ENCODE measurements at regions not wholly inside any gene's neighbourhood (a gene's known extent, or its start where the extent isn't known, plus 50 kb on each side); places are given as distances from the start of the nearest gene placed in this dataset.

GRCh38 chr20:48300529-48300928 lies 515.2 kb upstream of the SULF2 start:
- DNase-seq (ENCODE audit: low spot score), result no peak

- peak; percentile 67 for DNase-seq (ENCODE audit: low spot score)
Measured at GRCh38 chr20:48298851-48299484, 513.7 kb upstream of the SULF2 start.

DNA sequence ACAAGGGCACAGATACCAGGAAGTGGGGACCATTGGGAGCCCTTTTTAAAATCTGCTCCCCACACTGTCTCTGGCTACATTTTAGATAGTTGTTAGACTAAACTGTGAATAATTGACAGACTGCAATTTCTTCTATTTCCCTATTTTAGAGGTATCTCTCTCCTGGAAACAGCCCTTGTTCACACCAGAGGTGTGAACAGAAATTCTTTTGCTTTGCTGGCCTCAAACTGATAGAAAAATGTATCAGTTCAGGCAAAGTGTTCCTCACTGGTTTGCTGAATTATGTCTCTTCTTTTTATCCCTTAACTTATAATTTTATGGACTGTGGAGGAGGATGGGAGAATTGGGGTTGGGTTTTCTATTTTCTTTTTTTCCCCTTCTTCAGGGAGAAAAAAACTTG lies 513.2 kb upstream of the SULF2 start:
- no peak for DNase-seq (ENCODE audit: low spot score)

GRCh38 chr20:48295966-48296421 lies 510.7 kb upstream of the SULF2 start:
- peak; percentile 60 for DNase-seq (ENCODE audit: low spot score)

- peak; percentile 91 for DNase-seq (ENCODE audit: low spot score)
Measured at GRCh38 chr20:48295445-48295903, 510.2 kb upstream of the SULF2 start.

DNA sequence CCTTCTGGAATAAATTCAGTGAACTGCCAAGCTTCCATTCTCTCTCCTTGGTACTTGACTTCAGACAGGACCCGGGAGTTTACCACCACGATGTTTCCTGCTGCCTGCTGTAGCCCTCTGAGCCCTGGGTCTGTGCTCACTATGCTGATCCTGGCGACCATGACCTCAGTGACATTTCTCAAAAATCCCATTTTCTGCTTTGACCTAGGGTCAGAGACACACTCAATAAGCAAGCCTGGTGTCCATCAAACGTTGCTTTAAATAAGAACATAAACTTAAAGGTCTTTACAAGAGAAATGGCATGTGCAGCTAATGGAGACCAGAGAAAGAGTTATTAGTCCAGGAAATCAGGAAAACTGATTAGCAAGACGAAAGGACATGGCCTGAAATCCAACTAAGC lies 509.7 kb upstream of the SULF2 start:
- DNase-seq (ENCODE audit: low spot score), result no peak

GRCh38 chr20:48294196-48294595 lies 508.9 kb upstream of the SULF2 start:
- peak; percentile 19 for DNase-seq (ENCODE audit: low spot score)

- DNase-seq (ENCODE audit: low spot score), result no peak
Measured at GRCh38 chr20:48293671-48294070, 508.4 kb upstream of the SULF2 start.

DNA sequence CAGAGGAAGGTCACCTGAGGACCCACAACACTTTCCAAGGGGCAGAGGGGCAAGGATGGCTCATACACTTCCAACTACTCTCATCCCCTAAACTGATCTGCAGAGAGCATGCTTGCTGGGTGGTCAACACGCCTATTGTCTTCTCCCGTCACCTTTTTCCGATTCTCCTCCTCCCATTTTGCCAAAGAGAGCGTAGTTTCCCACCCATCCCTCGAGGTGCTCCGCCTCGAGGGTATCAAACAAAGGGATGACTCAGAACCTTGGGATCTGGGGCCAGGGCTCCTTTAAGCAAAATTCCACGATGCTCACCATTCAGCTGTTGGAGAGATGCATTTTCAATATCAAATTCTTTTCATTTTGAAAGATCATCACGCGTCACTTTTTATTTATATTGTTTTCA lies 507.5 kb upstream of the SULF2 start:
- no peak for DNase-seq (ENCODE audit: low spot score)

- DNase-seq (ENCODE audit: low spot score), result no peak
Measured at GRCh38 chr20:48291896-48292295, 506.6 kb upstream of the SULF2 start.

DNA sequence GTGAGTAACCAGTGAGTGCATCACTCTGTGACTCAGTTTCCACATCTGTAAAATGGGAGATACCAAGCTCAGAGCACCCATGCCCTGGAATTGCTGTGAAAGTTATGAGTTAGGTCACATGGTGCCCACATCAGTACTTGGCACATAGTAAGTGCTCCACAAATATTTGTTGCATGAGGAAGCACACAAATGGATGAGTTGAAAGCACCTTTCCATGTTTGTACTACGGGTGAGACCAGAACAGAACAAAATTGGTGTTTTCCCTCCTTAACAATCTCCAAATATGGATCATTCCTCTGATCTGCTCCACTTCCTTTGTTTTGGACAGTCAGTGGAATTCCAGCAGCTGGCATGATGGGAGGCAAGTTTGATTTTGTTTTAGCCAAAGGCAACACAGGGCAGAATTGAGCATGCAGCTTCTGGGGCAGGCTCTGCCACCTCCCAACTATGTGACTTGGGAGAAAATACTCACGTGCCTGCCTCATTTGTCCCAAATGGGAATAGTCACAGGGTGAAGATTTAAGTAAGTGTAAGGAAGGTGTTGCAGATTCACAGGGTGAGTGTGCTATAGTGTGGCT lies 503.7 kb upstream of the SULF2 start:
- DNase-seq (ENCODE audit: low spot score), result no peak

DNA sequence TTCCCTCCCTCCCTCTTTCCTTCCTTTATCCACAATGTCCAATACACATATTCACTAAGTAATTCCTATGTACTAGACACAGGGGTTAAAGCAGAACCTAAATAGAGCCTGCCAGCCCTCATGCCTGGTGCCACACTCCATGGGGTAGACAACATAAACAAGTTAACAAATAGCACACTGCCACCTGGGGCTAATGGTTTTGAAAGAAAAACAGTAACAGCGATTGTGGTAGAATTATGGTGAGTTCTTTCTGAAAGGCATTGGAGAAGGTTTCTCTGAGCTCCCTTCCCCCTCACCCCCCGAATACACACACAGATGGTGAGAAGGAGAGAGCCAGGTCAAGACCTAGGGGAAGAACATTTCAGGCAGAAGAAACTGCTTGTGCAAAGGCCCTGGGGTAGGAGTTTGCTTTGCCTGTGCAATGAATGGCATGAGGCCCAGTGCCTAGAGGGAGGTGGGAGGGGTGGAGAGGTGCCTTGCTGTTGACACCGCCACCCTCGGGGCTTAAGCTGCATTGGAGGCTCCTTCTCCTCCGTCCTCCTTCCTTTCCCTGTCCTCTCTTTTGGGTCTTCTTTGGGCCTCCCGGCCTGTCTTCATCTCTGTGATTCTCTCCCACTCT lies 502.4 kb upstream of the SULF2 start:
- DNase-seq (ENCODE audit: low spot score), result no peak

DNA sequence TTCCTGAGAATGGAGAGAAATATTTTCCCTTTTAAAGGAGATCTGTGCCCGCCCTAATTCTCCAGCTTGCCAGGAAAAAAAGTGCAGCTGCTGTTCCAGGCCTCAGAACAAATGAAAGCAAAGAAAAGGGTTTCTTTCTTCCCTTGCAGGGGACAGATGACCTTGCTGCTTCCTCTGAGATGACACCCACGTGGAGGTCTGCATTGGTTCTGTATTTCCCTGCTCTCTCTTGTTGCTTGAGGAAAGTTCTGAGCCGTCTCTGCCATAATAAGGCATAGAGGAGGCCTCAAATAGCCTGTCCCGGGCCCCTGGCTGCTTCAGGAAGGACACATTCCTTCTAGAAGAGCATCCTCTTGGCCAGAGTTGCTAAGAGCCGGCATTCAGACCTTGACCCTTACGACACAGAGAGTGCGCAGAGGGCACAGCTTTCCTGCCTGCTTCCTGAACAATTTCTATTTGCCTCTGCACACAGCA lies 501.8 kb upstream of the SULF2 start:
- no peak for DNase-seq (ENCODE audit: low spot score)

DNA sequence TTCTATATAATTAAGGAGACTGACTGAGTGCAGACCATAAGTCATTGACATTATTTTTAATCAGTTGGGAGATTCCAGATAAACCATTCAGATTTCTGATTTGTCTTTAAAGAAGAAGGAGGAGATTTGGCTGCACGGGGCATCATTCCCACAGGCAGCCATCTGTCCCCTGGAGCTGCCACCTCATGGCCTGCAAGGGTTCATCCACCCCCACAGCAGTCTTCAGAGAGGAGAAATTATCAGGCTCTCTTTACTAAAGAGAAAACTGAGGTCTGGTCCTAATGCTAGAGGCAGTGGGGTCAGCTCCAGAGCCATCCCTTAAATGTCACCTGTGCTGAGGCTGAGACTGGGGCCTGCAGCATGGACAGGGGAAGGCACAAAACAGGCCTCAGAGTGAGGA lies 501.3 kb upstream of the SULF2 start:
- DNase-seq (ENCODE audit: low spot score), result no peak

DNA sequence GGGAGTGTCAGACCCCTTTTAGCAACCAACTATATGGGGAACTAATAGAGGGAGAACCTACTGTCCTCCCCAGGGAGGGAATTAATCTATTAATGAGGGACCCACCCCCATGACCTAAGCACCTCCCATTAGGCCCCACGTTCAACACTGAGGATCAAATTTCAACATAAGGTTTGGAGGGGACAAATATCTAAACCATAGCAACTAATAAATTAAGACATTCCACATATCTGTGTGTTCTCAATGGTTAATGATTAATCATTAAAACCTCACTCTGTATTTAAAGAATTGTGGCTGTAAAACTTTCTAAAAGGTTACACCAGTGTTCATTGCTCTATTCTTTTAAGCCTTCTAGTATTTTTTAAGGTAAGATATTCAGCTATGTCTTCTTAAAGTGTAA lies 500.4 kb upstream of the SULF2 start:
- no peak for DNase-seq (ENCODE audit: low spot score)

- DNase-seq (ENCODE audit: low spot score), result no peak
Measured at GRCh38 chr20:48284837-48285236, 499.6 kb upstream of the SULF2 start.

DNA sequence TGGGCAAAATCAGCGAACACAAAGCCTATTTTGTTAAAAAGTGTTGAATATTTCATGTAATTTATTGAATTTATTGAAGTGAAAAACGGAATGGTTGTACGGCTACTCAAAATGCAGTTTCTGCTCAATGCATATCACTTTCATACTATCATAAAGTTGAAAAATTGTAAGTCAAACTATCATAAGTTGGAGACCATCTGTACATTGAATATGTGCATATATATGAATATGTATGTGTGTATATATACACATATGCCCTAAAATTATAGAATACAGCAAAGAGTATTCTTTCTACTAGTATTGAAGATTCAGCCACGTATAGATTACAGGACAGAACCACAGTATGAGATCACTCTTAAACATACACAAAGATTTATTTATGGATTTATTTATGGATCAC lies 499.0 kb upstream of the SULF2 start:
- no peak for DNase-seq (ENCODE audit: low spot score)

- DNase-seq (ENCODE audit: low spot score), result peak; percentile 48
Measured at GRCh38 chr20:48283470-48284110, 498.3 kb upstream of the SULF2 start.

DNA sequence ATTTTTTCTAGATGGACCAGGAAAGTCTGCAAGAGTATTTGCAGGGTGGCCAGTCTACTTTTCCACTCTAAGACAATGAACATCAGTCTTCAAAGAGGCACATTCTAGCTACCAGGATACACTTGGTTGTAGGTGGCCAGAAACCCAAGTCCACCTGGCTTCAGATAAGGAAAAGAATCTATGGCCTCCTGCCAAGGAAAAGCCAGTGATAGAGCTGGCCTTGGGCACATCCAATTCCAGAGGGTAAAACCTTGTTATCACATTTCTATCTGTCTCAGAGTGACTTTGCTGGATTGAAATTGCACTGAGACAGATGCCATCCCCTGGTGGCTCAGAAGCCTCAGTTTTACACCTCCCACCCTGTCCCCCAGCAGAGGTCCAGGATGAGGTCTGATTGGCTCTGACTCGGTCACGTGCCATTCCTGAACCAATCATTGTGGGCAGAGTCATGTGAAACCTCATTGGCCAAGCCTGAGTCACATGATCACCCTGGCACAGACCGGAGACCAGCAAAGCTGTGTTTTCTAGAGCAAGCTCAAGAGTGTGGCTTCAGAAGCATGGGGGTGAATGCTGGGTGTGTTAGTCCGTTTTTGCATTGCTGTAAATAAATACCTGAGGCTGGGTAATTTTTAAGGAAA lies 497.4 kb upstream of the SULF2 start:
- no peak for DNase-seq (ENCODE audit: low spot score)

GRCh38 chr20:48281501-48281900 lies 496.2 kb upstream of the SULF2 start:
- DNase-seq (ENCODE audit: low spot score), result no peak

DNA sequence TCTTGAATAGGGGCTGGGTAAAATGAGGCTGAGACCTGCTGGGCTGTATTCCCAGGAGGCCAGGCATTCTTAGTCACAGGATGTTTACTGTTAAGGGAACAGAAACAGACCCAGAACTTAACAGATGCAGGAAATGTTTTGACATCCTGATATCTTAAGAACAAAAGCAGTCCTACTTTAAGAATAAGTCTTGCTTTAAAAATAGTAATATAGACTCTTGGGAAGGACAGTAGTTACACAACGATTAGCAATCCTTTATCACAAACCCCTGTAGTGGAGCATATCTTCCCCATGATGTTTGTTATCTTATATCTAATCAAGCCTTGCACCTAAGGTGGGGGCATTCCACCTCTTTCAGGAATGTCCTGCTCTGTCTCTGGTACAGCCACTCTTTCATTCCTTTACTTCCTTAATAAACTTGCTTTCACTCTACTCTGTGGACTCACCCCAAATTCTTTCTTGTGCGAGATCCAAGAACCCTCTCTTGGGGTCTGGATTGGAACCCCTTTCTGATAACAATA lies 493.7 kb upstream of the SULF2 start:
- DNase-seq (ENCODE audit: low spot score), result no peak

DNA sequence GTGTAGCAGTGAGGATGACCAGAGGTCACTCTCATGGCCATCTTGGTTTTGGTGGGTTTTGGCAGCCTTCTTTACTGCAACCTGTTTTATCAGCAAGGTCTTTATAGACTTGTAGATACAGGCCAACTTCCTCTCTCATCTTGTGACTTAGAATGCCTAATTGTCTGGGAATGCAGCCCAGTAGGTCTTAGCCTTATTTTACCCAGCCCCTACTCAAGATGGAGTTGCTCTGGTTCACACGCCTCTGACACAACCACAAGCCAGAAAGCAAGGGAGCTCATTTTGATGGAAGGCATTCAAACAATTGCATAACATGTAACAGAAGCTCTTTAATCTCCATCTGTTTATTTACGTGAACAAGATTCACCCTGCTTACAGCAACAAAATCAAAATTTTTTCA lies 492.0 kb upstream of the SULF2 start:
- no peak for DNase-seq (ENCODE audit: low spot score)

Measured in AG08395 (cell line).